ENCODE measurements at regions not wholly inside any gene's neighbourhood (a gene's known extent, or its start where the extent isn't known, plus 50 kb on each side); places are given as distances from the start of the nearest gene placed in this dataset.
"Not testable (repeated sequence)": the region's sequence is repeated elsewhere in the genome, so short reads cannot be mapped to it uniquely, and the experiment has no call there.

DNA sequence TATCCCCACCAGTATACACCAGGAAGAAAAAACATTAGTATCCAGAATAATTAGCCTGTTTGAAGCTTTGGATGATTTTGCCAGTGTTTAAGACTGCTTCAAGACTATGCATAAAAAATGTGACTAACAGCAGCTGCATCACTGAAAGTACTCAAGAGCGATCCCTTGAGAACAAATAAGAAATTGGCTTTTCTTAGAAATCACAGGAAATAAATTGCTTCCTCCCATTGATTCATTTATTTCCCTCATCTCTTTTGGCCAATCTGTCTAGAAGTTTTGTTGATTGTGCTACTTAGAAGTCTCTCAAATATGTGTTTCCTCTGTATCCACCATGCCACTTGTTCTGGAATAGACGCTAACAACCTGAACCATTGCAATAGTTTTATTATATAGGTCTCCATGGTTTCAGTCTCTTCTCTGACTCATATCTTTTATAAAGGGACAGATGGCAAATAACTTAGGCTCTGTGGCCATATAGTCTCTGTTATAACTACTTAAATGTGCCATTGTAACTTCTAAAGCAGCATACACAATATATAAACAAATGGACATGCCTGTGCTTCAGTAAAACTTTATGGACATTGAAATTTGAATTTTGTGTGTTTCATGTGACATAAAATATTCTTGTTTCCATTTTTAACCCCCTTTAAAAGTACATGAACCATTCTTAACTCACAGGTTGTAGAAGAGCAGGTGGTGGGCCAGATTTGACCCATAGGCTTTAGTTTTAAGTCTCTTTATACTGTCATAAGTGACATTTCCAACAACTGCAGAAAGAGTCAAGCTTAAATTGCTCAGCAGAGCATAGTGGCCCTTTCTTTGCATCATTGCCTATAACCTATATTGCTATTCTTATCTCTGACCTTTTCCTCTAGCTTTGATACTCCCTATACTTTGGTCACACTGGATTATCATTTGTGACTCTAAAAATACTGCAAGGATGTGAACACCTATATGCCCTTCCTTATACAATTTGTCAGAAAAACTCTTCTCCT, 123.9 kb downstream of the MC4R start:
- H3K27me3 Mint-ChIP-seq: no peaks in the 10 kb centered on the region
- no peaks in the 10 kb centered on the region for H3K9me3 Mint-ChIP-seq (ENCODE audit: low read depth)
- no peak overlapping the region for H3K4me3 Mint-ChIP-seq (ENCODE audit: low read depth)
- H3K27ac Mint-ChIP-seq: no peak overlapping the region
- TF ChIP-seq, protein P1, sequence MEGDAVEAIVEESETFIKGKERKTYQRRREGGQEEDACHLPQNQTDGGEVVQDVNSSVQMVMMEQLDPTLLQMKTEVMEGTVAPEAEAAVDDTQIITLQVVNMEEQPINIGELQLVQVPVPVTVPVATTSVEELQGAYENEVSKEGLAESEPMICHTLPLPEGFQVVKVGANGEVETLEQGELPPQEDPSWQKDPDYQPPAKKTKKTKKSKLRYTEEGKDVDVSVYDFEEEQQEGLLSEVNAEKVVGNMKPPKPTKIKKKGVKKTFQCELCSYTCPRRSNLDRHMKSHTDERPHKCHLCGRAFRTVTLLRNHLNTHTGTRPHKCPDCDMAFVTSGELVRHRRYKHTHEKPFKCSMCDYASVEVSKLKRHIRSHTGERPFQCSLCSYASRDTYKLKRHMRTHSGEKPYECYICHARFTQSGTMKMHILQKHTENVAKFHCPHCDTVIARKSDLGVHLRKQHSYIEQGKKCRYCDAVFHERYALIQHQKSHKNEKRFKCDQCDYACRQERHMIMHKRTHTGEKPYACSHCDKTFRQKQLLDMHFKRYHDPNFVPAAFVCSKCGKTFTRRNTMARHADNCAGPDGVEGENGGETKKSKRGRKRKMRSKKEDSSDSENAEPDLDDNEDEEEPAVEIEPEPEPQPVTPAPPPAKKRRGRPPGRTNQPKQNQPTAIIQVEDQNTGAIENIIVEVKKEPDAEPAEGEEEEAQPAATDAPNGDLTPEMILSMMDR (IDR thresholded peaks at IDR 0.05; ENCODE audit: unreplicated experiment): no peak
- DNase-seq (ENCODE audit: low spot score, unreplicated experiment): no peak
- no peaks in the 10 kb centered on the region for H3K4me1 Mint-ChIP-seq (ENCODE audit: low read depth)
- no peaks in the 10 kb centered on the region for H3K36me3 Mint-ChIP-seq (ENCODE audit: insufficient read depth)

DNA sequence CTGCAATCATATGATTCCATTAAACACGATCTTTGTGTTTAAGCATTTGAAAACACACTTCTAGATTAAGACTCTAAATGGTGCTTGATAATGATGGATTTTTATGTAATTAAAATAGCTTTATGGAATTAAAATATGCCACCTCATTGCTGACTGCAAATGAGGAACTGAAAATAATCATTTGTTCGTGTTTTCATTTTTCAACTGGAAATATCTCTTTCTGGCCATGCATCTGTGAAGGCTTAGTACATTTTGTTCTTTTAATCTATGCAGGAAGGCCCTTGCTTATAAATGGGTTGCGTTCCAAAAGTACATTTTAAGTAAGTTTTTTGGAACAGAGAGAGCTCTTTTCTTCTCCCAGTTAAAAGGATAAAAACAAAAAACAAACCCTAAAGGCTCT, 125.5 kb downstream of the MC4R start:
- H3K27me3 Mint-ChIP-seq: no peaks in the 10 kb centered on the region
- H3K36me3 Mint-ChIP-seq (ENCODE audit: insufficient read depth): no peaks in the 10 kb centered on the region
- H3K27ac Mint-ChIP-seq: no peak overlapping the region
- H3K4me1 Mint-ChIP-seq (ENCODE audit: low read depth): peaks cover 10% of the 10 kb centered on the region
- no peaks in the 10 kb centered on the region for H3K9me3 Mint-ChIP-seq (ENCODE audit: low read depth)
- TF ChIP-seq, protein P1 (IDR thresholded peaks at IDR 0.05; ENCODE audit: unreplicated experiment): no peak
- DNase-seq (ENCODE audit: low spot score, unreplicated experiment): no peak
- no peak overlapping the region for H3K4me3 Mint-ChIP-seq (ENCODE audit: low read depth)

DNA sequence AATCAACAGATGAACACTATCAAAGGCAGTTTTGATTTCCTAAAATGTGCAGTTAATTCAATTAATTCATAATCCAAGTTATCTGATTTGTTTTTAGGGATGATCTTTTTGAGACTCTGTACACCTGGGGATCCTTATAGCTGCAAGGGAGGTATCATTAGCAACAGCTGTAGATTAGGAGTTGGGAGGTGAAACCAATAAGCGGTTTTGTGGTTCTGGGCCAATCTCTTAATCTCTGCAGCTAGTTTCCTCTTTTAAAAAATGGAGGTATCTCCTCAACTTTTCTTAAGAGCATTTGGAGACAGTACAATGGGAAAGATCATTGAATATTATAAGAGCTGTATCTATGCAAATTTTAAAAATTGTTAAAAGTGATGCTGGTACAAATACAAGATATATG, 126.0 kb downstream of the MC4R start:
- H3K27me3 Mint-ChIP-seq: no peaks in the 10 kb centered on the region
- H3K9me3 Mint-ChIP-seq (ENCODE audit: low read depth): no peaks in the 10 kb centered on the region
- TF ChIP-seq, protein P1 (IDR thresholded peaks at IDR 0.05; ENCODE audit: unreplicated experiment): no peak
- no peak overlapping the region for H3K27ac Mint-ChIP-seq
- no peak for DNase-seq (ENCODE audit: low spot score, unreplicated experiment)
- H3K4me1 Mint-ChIP-seq (ENCODE audit: low read depth): peaks cover 10% of the 10 kb centered on the region
- no peaks in the 10 kb centered on the region for H3K36me3 Mint-ChIP-seq (ENCODE audit: insufficient read depth)
- H3K4me3 Mint-ChIP-seq (ENCODE audit: low read depth): no peak overlapping the region

DNA sequence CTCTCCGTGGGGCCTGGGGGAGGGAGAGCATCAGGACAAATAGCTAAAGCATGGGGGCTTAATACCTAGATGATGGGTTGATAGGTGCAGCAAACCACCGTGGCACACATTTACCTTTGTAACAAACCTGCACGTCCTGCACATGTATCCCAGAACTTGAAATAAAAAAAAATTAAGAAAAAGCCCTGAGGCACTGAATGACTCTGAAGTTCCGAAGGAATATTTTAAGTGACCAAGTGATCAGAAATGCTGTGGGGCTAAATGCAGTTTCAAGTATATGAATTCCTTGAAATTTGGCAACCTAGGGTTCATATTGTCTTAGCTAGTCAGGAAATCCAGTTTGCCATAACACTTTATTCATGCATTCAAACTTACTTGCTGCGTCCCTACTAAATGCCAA, 127.5 kb downstream of the MC4R start:
- peaks cover 4% of the 10 kb centered on the region for H3K9me3 Mint-ChIP-seq (ENCODE audit: low read depth)
- DNase-seq (ENCODE audit: low spot score, unreplicated experiment): no peak
- no peak overlapping the region for H3K27ac Mint-ChIP-seq
- peaks cover 10% of the 10 kb centered on the region for H3K4me1 Mint-ChIP-seq (ENCODE audit: low read depth)
- H3K36me3 Mint-ChIP-seq (ENCODE audit: insufficient read depth): no peaks in the 10 kb centered on the region
- H3K4me3 Mint-ChIP-seq (ENCODE audit: low read depth): no peak overlapping the region
- H3K27me3 Mint-ChIP-seq: no peaks in the 10 kb centered on the region
- TF ChIP-seq, protein P1 (IDR thresholded peaks at IDR 0.05; ENCODE audit: unreplicated experiment): no peak

- DNase-seq (ENCODE audit: low spot score, unreplicated experiment); H3K4me3 Mint-ChIP-seq (ENCODE audit: low read depth); H3K36me3 Mint-ChIP-seq (ENCODE audit: insufficient read depth); H3K9me3 Mint-ChIP-seq (ENCODE audit: low read depth); H3K4me1 Mint-ChIP-seq (ENCODE audit: low read depth); H3K27ac Mint-ChIP-seq; H3K27me3 Mint-ChIP-seq: not testable (repeated sequence)
These were observed 133.4 kb downstream of the MC4R start for GRCh38 chr18:60239024-60239710.

Data from progenitor cell of endocrine pancreas (in vitro differentiated cells).